ENCODE measurements at regions not wholly inside any gene's neighbourhood (a gene's known extent, or its start where the extent isn't known, plus 50 kb on each side); places are given as distances from the start of the nearest gene placed in this dataset.

DNA sequence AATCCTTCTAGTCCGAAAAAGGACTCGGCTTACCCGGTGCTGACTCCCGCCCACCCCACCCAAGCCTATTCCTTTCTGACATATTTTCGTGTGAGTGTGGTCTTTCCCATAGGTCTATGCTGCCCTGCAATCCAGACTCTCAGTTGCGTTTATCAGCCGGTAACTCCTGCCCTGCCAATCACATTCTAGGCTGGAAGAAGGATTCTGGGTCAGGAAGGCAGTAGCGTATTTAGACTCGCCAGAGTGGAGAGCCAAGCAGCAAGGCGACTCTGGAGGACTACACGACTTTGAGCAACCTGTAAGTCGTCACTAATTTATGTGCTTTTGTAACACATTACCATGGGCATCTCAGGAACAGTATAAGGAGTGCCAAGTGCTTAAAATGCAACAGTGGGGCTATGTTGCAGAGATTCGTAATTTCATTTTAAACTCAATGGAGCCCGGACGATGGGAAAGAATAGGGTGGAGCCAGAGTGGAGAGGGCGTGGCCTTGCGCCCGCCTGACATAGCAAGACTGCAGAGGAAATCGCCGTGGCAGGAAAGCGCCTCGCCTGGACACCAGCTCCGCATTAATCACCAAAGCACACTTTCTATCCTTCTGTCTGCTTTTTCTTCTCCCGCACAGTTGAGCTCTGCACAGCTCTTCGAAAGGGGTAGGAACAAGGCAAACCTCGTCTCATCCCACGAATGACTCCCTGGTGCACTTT lies 1044.2 kb downstream of the AGBL1 start:
- H3K27ac ChIP-seq (ENCODE audit: poor library complexity, severe bottlenecking), result no peak overlapping the region
- H3K27me3 ChIP-seq (ENCODE audit: insufficient read depth, poor library complexity, severe bottlenecking), result no peaks in the 10 kb centered on the region
- DNase-seq (ENCODE audit: low spot score), result no peak
- no peak for ATAC-seq (ENCODE audit: low read depth)
- no peaks in the 10 kb centered on the region for H3K4me1 ChIP-seq (ENCODE audit: insufficient read depth, poor library complexity, severe bottlenecking)
- no peak overlapping the region for H3K4me3 ChIP-seq (ENCODE audit: severe bottlenecking)
- TF ChIP-seq, protein P1, sequence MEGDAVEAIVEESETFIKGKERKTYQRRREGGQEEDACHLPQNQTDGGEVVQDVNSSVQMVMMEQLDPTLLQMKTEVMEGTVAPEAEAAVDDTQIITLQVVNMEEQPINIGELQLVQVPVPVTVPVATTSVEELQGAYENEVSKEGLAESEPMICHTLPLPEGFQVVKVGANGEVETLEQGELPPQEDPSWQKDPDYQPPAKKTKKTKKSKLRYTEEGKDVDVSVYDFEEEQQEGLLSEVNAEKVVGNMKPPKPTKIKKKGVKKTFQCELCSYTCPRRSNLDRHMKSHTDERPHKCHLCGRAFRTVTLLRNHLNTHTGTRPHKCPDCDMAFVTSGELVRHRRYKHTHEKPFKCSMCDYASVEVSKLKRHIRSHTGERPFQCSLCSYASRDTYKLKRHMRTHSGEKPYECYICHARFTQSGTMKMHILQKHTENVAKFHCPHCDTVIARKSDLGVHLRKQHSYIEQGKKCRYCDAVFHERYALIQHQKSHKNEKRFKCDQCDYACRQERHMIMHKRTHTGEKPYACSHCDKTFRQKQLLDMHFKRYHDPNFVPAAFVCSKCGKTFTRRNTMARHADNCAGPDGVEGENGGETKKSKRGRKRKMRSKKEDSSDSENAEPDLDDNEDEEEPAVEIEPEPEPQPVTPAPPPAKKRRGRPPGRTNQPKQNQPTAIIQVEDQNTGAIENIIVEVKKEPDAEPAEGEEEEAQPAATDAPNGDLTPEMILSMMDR (IDR thresholded peaks at IDR 0.05; ENCODE audit: poor library complexity, severe bottlenecking), result no peak
- no peaks in the 10 kb centered on the region for H3K36me3 ChIP-seq (ENCODE audit: low read depth)
- H3K9me3 ChIP-seq (ENCODE audit: severe bottlenecking), result no peaks in the 10 kb centered on the region

DNA sequence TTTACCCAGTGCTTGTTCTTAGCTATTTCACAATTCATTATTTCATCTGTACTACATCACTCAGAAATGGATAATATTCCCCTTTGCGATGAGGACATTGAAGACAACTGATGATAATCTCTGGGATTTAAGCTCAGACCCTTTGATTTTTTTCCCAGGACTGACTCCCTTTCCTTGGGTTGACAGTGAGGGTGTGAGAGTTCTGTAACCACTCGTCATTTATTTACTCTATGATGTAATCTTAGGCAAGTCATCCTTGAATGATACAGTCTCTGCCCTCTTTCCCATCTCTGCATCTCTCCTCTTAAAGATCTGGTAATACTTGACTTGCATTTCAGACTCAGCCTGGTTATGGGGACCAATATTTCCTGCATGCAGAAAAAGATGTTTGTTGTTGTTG lies 1041.7 kb downstream of the AGBL1 start:
- Histone ChIP-seq H3K27ac (ENCODE audit: poor library complexity, severe bottlenecking) (no peak overlapping the region), H3K4me3 (ENCODE audit: severe bottlenecking) (no peak overlapping the region), H3K9me3 (ENCODE audit: severe bottlenecking) (no peaks in the 10 kb centered on the region), H3K4me1 (ENCODE audit: insufficient read depth, poor library complexity, severe bottlenecking) (no peaks in the 10 kb centered on the region), H3K27me3 (ENCODE audit: insufficient read depth, poor library complexity, severe bottlenecking) (no peaks in the 10 kb centered on the region), H3K36me3 (ENCODE audit: low read depth) (no peaks in the 10 kb centered on the region)
- ATAC-seq (ENCODE audit: low read depth) (peak; percentile 91), DNase-seq (ENCODE audit: low spot score) (no peak)
- TF ChIP-seq, protein P1 (IDR thresholded peaks at IDR 0.05; ENCODE audit: poor library complexity, severe bottlenecking), result no peak

- no peak for DNase-seq (ENCODE audit: low spot score)
- TF ChIP-seq, protein P1 (IDR thresholded peaks at IDR 0.05; ENCODE audit: poor library complexity, severe bottlenecking), result no peak
- no peaks in the 10 kb centered on the region for H3K4me1 ChIP-seq (ENCODE audit: insufficient read depth, poor library complexity, severe bottlenecking)
- ATAC-seq (ENCODE audit: low read depth), result no peak
- no peaks in the 10 kb centered on the region for H3K36me3 ChIP-seq (ENCODE audit: low read depth)
- H3K4me3 ChIP-seq (ENCODE audit: severe bottlenecking), result no peak overlapping the region
- no peaks in the 10 kb centered on the region for H3K27me3 ChIP-seq (ENCODE audit: insufficient read depth, poor library complexity, severe bottlenecking)
- H3K27ac ChIP-seq (ENCODE audit: poor library complexity, severe bottlenecking), result no peak overlapping the region
- no peaks in the 10 kb centered on the region for H3K9me3 ChIP-seq (ENCODE audit: severe bottlenecking)
Measured at GRCh38 chr15:87120555-87120954, 1040.9 kb downstream of the AGBL1 start.

DNA sequence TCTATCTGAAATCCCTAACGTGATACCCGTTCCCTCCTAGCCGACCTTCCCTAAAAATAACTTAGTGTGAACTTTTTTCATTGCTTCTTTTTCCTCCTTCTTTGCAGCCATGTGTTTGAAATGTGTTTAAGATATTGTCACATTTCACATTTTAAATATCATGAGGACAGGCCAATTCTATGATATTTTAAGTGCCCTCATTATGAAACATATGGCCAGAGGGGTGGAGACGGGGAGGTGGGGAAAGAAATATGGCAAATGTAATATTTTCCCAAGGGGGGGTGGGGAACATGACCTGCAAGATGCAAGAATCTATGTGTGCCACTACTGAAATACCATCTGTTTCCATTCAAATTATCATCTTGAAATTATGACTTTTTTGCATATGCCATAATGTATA lies 1039.2 kb downstream of the AGBL1 start:
- TF ChIP-seq, protein P1 (IDR thresholded peaks at IDR 0.05; ENCODE audit: poor library complexity, severe bottlenecking), result no peak
- Histone ChIP-seq H3K4me3 (ENCODE audit: severe bottlenecking) (no peak overlapping the region), H3K9me3 (ENCODE audit: severe bottlenecking) (no peaks in the 10 kb centered on the region), H3K4me1 (ENCODE audit: insufficient read depth, poor library complexity, severe bottlenecking) (no peaks in the 10 kb centered on the region), H3K27me3 (ENCODE audit: insufficient read depth, poor library complexity, severe bottlenecking) (no peaks in the 10 kb centered on the region), H3K36me3 (ENCODE audit: low read depth) (no peaks in the 10 kb centered on the region), H3K27ac (ENCODE audit: poor library complexity, severe bottlenecking) (no peak overlapping the region)
- ATAC-seq (ENCODE audit: low read depth), result no peak
- DNase-seq (ENCODE audit: low spot score), result no peak

DNA sequence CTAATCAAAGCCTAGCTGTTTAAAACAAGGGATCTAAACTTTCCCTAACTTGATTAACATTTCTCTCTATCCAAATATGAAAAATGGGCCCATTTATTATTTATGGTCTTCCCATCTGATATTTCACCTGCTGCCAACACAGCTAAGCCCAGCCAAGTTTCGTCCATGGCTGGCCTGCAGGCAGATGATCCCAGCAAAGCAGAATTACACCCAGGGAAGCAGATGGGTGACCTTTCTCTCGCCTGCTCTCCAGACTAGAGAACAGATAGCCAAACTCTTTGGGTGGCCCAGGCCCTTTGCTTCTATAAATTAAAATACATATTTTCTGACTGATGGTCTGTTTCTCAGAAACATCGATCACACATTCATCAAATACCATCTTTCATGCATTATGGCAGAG lies 1038.8 kb downstream of the AGBL1 start:
- no peak for DNase-seq (ENCODE audit: low spot score)
- TF ChIP-seq, protein P1 (IDR thresholded peaks at IDR 0.05; ENCODE audit: poor library complexity, severe bottlenecking), result no peak
- Histone ChIP-seq H3K4me1 (ENCODE audit: insufficient read depth, poor library complexity, severe bottlenecking) (no peaks in the 10 kb centered on the region), H3K4me3 (ENCODE audit: severe bottlenecking) (no peak overlapping the region), H3K36me3 (ENCODE audit: low read depth) (no peaks in the 10 kb centered on the region), H3K9me3 (ENCODE audit: severe bottlenecking) (no peaks in the 10 kb centered on the region), H3K27me3 (ENCODE audit: insufficient read depth, poor library complexity, severe bottlenecking) (no peaks in the 10 kb centered on the region), H3K27ac (ENCODE audit: poor library complexity, severe bottlenecking) (no peak overlapping the region)
- ATAC-seq (ENCODE audit: low read depth), result no peak

All from RWPE2 (cell line).